ENCODE measurements at regions not wholly inside any gene's neighbourhood (a gene's known extent, or its start where the extent isn't known, plus 50 kb on each side); places are given as distances from the start of the nearest gene placed in this dataset.

GRCh38 chr7:70935854-70936253, 196.1 kb upstream of the GALNT17 start:
- Histone ChIP-seq H3K27me3 (ENCODE audit: control insufficient read depth, low read length) (no peaks in the 10 kb centered on the region), H3K79me2 (ENCODE audit: control insufficient read depth, low read length) (no peaks in the 10 kb centered on the region), H3K4me1 (ENCODE audit: control insufficient read depth, low read length) (no peaks in the 10 kb centered on the region), H3K9me3 (ENCODE audit: control insufficient read depth, insufficient read depth, low read length) (no peaks in the 10 kb centered on the region), H3K36me3 (ENCODE audit: control insufficient read depth, low read length) (no peaks in the 10 kb centered on the region), H3K9me2 (replicated peaks; ENCODE audit: control insufficient read depth, low read length) (no peaks in the 10 kb centered on the region), H3K4me3 (ENCODE audit: low read length) (no peak overlapping the region), H4K20me1 (ENCODE audit: control insufficient read depth, insufficient read depth, low read depth, low read length) (no peaks in the 10 kb centered on the region), H3K27ac (ENCODE audit: low read depth, low read length) (no peak overlapping the region), H3K4me2 (ENCODE audit: low read length) (no peak overlapping the region), H3F3A (ENCODE audit: control insufficient read depth, insufficient read depth) (no peaks in the 10 kb centered on the region)
- TF ChIP-seq EZH2phosphoT487 (IDR thresholded peaks at IDR 0.05; ENCODE audit: borderline replicate concordance, low read length) (no peak), CTCF (IDR thresholded peaks at IDR 0.05; ENCODE audit: low read depth, low read length, poor library complexity, severe bottlenecking) (no peak)

GRCh38 chr7:70937424-70937823, 194.5 kb upstream of the GALNT17 start:
- Histone ChIP-seq H3K4me2 (ENCODE audit: low read length) (no peak overlapping the region), H3K36me3 (ENCODE audit: control insufficient read depth, low read length) (no peaks in the 10 kb centered on the region), H3K9me3 (ENCODE audit: control insufficient read depth, insufficient read depth, low read length) (no peaks in the 10 kb centered on the region), H3K27ac (ENCODE audit: low read depth, low read length) (no peak overlapping the region), H3K79me2 (ENCODE audit: control insufficient read depth, low read length) (no peaks in the 10 kb centered on the region), H3K4me3 (ENCODE audit: low read length) (no peak overlapping the region), H3K27me3 (ENCODE audit: control insufficient read depth, low read length) (no peaks in the 10 kb centered on the region), H3K4me1 (ENCODE audit: control insufficient read depth, low read length) (no peaks in the 10 kb centered on the region), H3F3A (ENCODE audit: control insufficient read depth, insufficient read depth) (no peaks in the 10 kb centered on the region), H4K20me1 (ENCODE audit: control insufficient read depth, insufficient read depth, low read depth, low read length) (no peaks in the 10 kb centered on the region), H3K9me2 (replicated peaks; ENCODE audit: control insufficient read depth, low read length) (no peaks in the 10 kb centered on the region)
- TF ChIP-seq CTCF (IDR thresholded peaks at IDR 0.05; ENCODE audit: low read depth, low read length, poor library complexity, severe bottlenecking) (no peak), EZH2phosphoT487 (IDR thresholded peaks at IDR 0.05; ENCODE audit: borderline replicate concordance, low read length) (no peak)

GRCh38 chr7:70940597-70940996, 191.3 kb upstream of the GALNT17 start:
- Histone ChIP-seq H3K4me3 (ENCODE audit: low read length) (no peak overlapping the region), H3K36me3 (ENCODE audit: control insufficient read depth, low read length) (no peaks in the 10 kb centered on the region), H3F3A (ENCODE audit: control insufficient read depth, insufficient read depth) (no peaks in the 10 kb centered on the region), H4K20me1 (ENCODE audit: control insufficient read depth, insufficient read depth, low read depth, low read length) (no peaks in the 10 kb centered on the region), H3K4me1 (ENCODE audit: control insufficient read depth, low read length) (no peaks in the 10 kb centered on the region), H3K27me3 (ENCODE audit: control insufficient read depth, low read length) (no peaks in the 10 kb centered on the region), H3K9me3 (ENCODE audit: control insufficient read depth, insufficient read depth, low read length) (no peaks in the 10 kb centered on the region), H3K79me2 (ENCODE audit: control insufficient read depth, low read length) (no peaks in the 10 kb centered on the region), H3K4me2 (ENCODE audit: low read length) (no peak overlapping the region), H3K27ac (ENCODE audit: low read depth, low read length) (no peak overlapping the region), H3K9me2 (replicated peaks; ENCODE audit: control insufficient read depth, low read length) (no peaks in the 10 kb centered on the region)
- TF ChIP-seq EZH2phosphoT487 (IDR thresholded peaks at IDR 0.05; ENCODE audit: borderline replicate concordance, low read length) (no peak), CTCF (IDR thresholded peaks at IDR 0.05; ENCODE audit: low read depth, low read length, poor library complexity, severe bottlenecking) (no peak)

- Histone ChIP-seq H3K9me3 (ENCODE audit: control insufficient read depth, insufficient read depth, low read length) (no peaks in the 10 kb centered on the region), H3K4me1 (ENCODE audit: control insufficient read depth, low read length) (no peaks in the 10 kb centered on the region), H4K20me1 (ENCODE audit: control insufficient read depth, insufficient read depth, low read depth, low read length) (no peaks in the 10 kb centered on the region), H3K27ac (ENCODE audit: low read depth, low read length) (no peak overlapping the region), H3K4me3 (ENCODE audit: low read length) (no peak overlapping the region), H3K27me3 (ENCODE audit: control insufficient read depth, low read length) (no peaks in the 10 kb centered on the region), H3K36me3 (ENCODE audit: control insufficient read depth, low read length) (no peaks in the 10 kb centered on the region), H3K4me2 (ENCODE audit: low read length) (no peak overlapping the region), H3K79me2 (ENCODE audit: control insufficient read depth, low read length) (no peaks in the 10 kb centered on the region), H3K9me2 (replicated peaks; ENCODE audit: control insufficient read depth, low read length) (no peaks in the 10 kb centered on the region), H3F3A (ENCODE audit: control insufficient read depth, insufficient read depth) (no peaks in the 10 kb centered on the region)
- no peak for TF ChIP-seq CTCF (IDR thresholded peaks at IDR 0.05; ENCODE audit: low read depth, low read length, poor library complexity, severe bottlenecking)
- TF ChIP-seq EZH2phosphoT487 (IDR thresholded peaks at IDR 0.05; ENCODE audit: borderline replicate concordance, low read length) = no peak
Observed at GRCh38 chr7:70942791-70943190, 189.2 kb upstream of the GALNT17 start.
